Activated CD8-positive, alpha-beta memory T cell treated with anti-CD3 and anti-CD28 coated beads, Interleukin-2, amount 50 U/mL, for 4 hours (primary cell): ENCODE measurements at regions not wholly inside any gene's neighbourhood (a gene's known extent, or its start where the extent isn't known, plus 50 kb on each side); places are given as distances from the start of the nearest gene placed in this dataset.

ENCODE experiments used
- DNase-seq: peaks from one replicate; pipeline ENCODE4 v3.0.0-alpha.2; 2020

- no peak for DNase-seq
These were observed 70.1 kb upstream of the TMLHE start for GRCh38 chrX:155682834-155683233.

- no peak for DNase-seq
These were observed 67.0 kb upstream of the TMLHE start for GRCh38 chrX:155679715-155680114.

GRCh38 chrX:155673338-155673737 lies 60.6 kb upstream of the TMLHE start:
- DNase-seq = no peak

- DNase-seq = no peak
These were observed 54.0 kb upstream of the TMLHE start for GRCh38 chrX:155666741-155667140.
